Jurkat, Clone E6-1 (cell line): ENCODE measurements at regions not wholly inside any gene's neighbourhood (a gene's known extent, or its start where the extent isn't known, plus 50 kb on each side); places are given as distances from the start of the nearest gene placed in this dataset.

Source experiments
- DNase-seq: peaks from one replicate; pipeline ENCODE4 v3.0.0-alpha.2; 2011; ENCODE audit warnings: low read depth, low spot score
- H3K4me3 ChIP-seq: 2 replicates; pipeline ENCODE4 v1.5.1; 2011; ENCODE audit warnings: mild to moderate bottlenecking, low read length, control low read depth, moderate library complexity

GRCh38 chr3:36312351-36312750 lies 68.0 kb upstream of the STAC start:
- no peak overlapping the region for H3K4me3 ChIP-seq
- no peak for DNase-seq

- DNase-seq = no peak
- H3K4me3 ChIP-seq = no peak overlapping the region
These were observed 62.4 kb upstream of the STAC start for GRCh38 chr3:36317915-36318314.

GRCh38 chr3:36318621-36319200 lies 61.6 kb upstream of the STAC start:
- DNase-seq = no peak
- no peak overlapping the region for H3K4me3 ChIP-seq

- no peak overlapping the region for H3K4me3 ChIP-seq
- DNase-seq = no peak
These were observed 60.6 kb upstream of the STAC start for GRCh38 chr3:36319680-36320079.
